ENCODE measurements at regions not wholly inside any gene's neighbourhood (a gene's known extent, or its start where the extent isn't known, plus 50 kb on each side); places are given as distances from the start of the nearest gene placed in this dataset.

- no peaks in the 10 kb centered on the region for H3K36me3 Mint-ChIP-seq
- DNase-seq (no peak), ATAC-seq (replicated peaks) (no peak)
- H3K4me1 Mint-ChIP-seq: no peaks in the 10 kb centered on the region
- peaks cover 16 to 25% of the 10 kb centered on the region in 2 donors for H3K27me3 Mint-ChIP-seq
- H3K9me3 Mint-ChIP-seq: peaks cover 4% of the 10 kb centered on the region in 2 donors
- H3K4me3 Mint-ChIP-seq: no peak overlapping the region
- no peak overlapping the region for H3K27ac Mint-ChIP-seq
Observed at GRCh38 chr1:181263444-181263843, 174.9 kb downstream of the IER5 start.

- Mint-ChIP-seq H3K9me3 (peaks cover 4% of the 10 kb centered on the region in 2 donors), H3K4me3 (no peak overlapping the region), H3K27ac (no peak overlapping the region), H3K36me3 (no peaks in the 10 kb centered on the region), H3K4me1 (no peaks in the 10 kb centered on the region), H3K27me3 (peaks cover 16 to 25% of the 10 kb centered on the region in 2 donors)
- ATAC-seq (replicated peaks) (no peak), DNase-seq (no peak)
Observed at GRCh38 chr1:181264821-181265220, 176.3 kb downstream of the IER5 start.

GRCh38 chr1:181284978-181285377 is 196.5 kb downstream of the IER5 start:
- Mint-ChIP-seq H3K4me3 (no peak overlapping the region), H3K27me3 (peaks cover 3 to 6% of the 10 kb centered on the region in 2 donors), H3K9me3 (peaks cover 18 to 21% of the 10 kb centered on the region in 2 donors), H3K27ac (no peak overlapping the region), H3K4me1 (no peaks in the 10 kb centered on the region), H3K36me3 (peaks cover 0 to 2% of the 10 kb centered on the region in 2 donors)
- ATAC-seq (replicated peaks): no peak
- no peak for DNase-seq

- H3K9me3 Mint-ChIP-seq: no peaks in the 10 kb centered on the region
- no peaks in the 10 kb centered on the region for H3K36me3 Mint-ChIP-seq
- no peaks in the 10 kb centered on the region for H3K4me1 Mint-ChIP-seq
- ATAC-seq (replicated peaks): no peak
- H3K27me3 Mint-ChIP-seq: peaks cover 22 to 34% of the 10 kb centered on the region in 2 donors
- H3K27ac Mint-ChIP-seq: no peak overlapping the region
- H3K4me3 Mint-ChIP-seq: no peak overlapping the region
- DNase-seq: no peak
Observed at GRCh38 chr1:181295217-181295616, 188.1 kb upstream of the CACNA1E start.

- H3K27me3 Mint-ChIP-seq: peaks cover 22 to 27% of the 10 kb centered on the region in 2 donors
- no peak overlapping the region for H3K4me3 Mint-ChIP-seq
- H3K36me3 Mint-ChIP-seq: no peaks in the 10 kb centered on the region
- H3K9me3 Mint-ChIP-seq: no peaks in the 10 kb centered on the region
- H3K27ac Mint-ChIP-seq: no peak overlapping the region
- DNase-seq: no peak
- no peak for ATAC-seq (replicated peaks)
- no peaks in the 10 kb centered on the region for H3K4me1 Mint-ChIP-seq
Observed at GRCh38 chr1:181296180-181296579, 187.1 kb upstream of the CACNA1E start.

- H3K27me3 Mint-ChIP-seq: peaks cover 18 to 29% of the 10 kb centered on the region in 2 donors
- H3K9me3 Mint-ChIP-seq: peaks cover 4 to 7% of the 10 kb centered on the region in 2 donors
- H3K36me3 Mint-ChIP-seq: no peaks in the 10 kb centered on the region
- no peaks in the 10 kb centered on the region for H3K4me1 Mint-ChIP-seq
- no peak overlapping the region for H3K4me3 Mint-ChIP-seq
- no peak for ATAC-seq (replicated peaks)
- H3K27ac Mint-ChIP-seq: no peak overlapping the region
- DNase-seq: no peak
Observed at GRCh38 chr1:181308098-181308497, 175.2 kb upstream of the CACNA1E start.

- no peak overlapping the region for H3K4me3 Mint-ChIP-seq
- H3K36me3 Mint-ChIP-seq: no peaks in the 10 kb centered on the region
- ATAC-seq (replicated peaks) (no peak), DNase-seq (no peak)
- H3K4me1 Mint-ChIP-seq: peaks cover 0 to 6% of the 10 kb centered on the region in 2 donors
- no peak overlapping the region for H3K27ac Mint-ChIP-seq
- H3K27me3 Mint-ChIP-seq: peaks cover 26 to 39% of the 10 kb centered on the region in 2 donors
- H3K9me3 Mint-ChIP-seq: no peaks in the 10 kb centered on the region
Observed at GRCh38 chr1:181310560-181310959, 172.8 kb upstream of the CACNA1E start.

- no peaks in the 10 kb centered on the region for H3K9me3 Mint-ChIP-seq
- H3K4me1 Mint-ChIP-seq: peaks cover 1 to 6% of the 10 kb centered on the region in 2 donors
- no peak overlapping the region for H3K4me3 Mint-ChIP-seq
- H3K27ac Mint-ChIP-seq: no peak overlapping the region
- peaks cover 42 to 63% of the 10 kb centered on the region in 2 donors for H3K27me3 Mint-ChIP-seq
- ATAC-seq (replicated peaks) (no peak), DNase-seq (no peak)
- H3K36me3 Mint-ChIP-seq: no peaks in the 10 kb centered on the region
Observed at GRCh38 chr1:181312946-181313345, 170.4 kb upstream of the CACNA1E start.

- peaks cover 47 to 67% of the 10 kb centered on the region in 2 donors for H3K27me3 Mint-ChIP-seq
- no peak for ATAC-seq (replicated peaks)
- no peaks in the 10 kb centered on the region for H3K36me3 Mint-ChIP-seq
- H3K9me3 Mint-ChIP-seq: no peaks in the 10 kb centered on the region
- peaks cover 3 to 10% of the 10 kb centered on the region in 2 donors for H3K4me1 Mint-ChIP-seq
- H3K4me3 Mint-ChIP-seq: no peak overlapping the region
- H3K27ac Mint-ChIP-seq: no peak overlapping the region
- DNase-seq: no peak
Observed at GRCh38 chr1:181313466-181313865, 169.9 kb upstream of the CACNA1E start.

- Mint-ChIP-seq H3K9me3 (no peaks in the 10 kb centered on the region), H3K36me3 (no peaks in the 10 kb centered on the region), H3K4me1 (peaks cover 6 to 15% of the 10 kb centered on the region in 2 donors), H3K4me3 (no peak overlapping the region), H3K27me3 (peaks cover 48 to 67% of the 10 kb centered on the region in 2 donors), H3K27ac (no peak overlapping the region)
- DNase-seq: no peak
- ATAC-seq (replicated peaks): no peak
Observed at GRCh38 chr1:181314010-181314409, 169.3 kb upstream of the CACNA1E start.

- Mint-ChIP-seq H3K27me3 (peaks cover 55 to 75% of the 10 kb centered on the region in 2 donors), H3K36me3 (no peaks in the 10 kb centered on the region), H3K27ac (no peak overlapping the region), H3K4me3 (no peak overlapping the region), H3K4me1 (peaks cover 6 to 15% of the 10 kb centered on the region in 2 donors), H3K9me3 (no peaks in the 10 kb centered on the region)
- DNase-seq: no peak
- no peak for ATAC-seq (replicated peaks)
Observed at GRCh38 chr1:181314959-181315358, 168.4 kb upstream of the CACNA1E start.

- peaks cover 69 to 88% of the 10 kb centered on the region in 2 donors for H3K27me3 Mint-ChIP-seq
- no peak overlapping the region for H3K4me3 Mint-ChIP-seq
- H3K4me1 Mint-ChIP-seq: peaks cover 6 to 15% of the 10 kb centered on the region in 2 donors
- H3K36me3 Mint-ChIP-seq: no peaks in the 10 kb centered on the region
- no peaks in the 10 kb centered on the region for H3K9me3 Mint-ChIP-seq
- H3K27ac Mint-ChIP-seq: no peak overlapping the region
- DNase-seq (no peak), ATAC-seq (replicated peaks) (no peak)
Observed at GRCh38 chr1:181317261-181317930, 165.9 kb upstream of the CACNA1E start.

- Mint-ChIP-seq H3K4me3 (peak overlapping the region in 1 of 2 donors; percentile 2), H3K9me3 (no peaks in the 10 kb centered on the region), H3K27ac (no peak overlapping the region), H3K27me3 (peaks cover 66 to 81% of the 10 kb centered on the region in 2 donors), H3K36me3 (no peaks in the 10 kb centered on the region), H3K4me1 (peaks cover 6 to 15% of the 10 kb centered on the region in 2 donors)
- ATAC-seq (replicated peaks): no peak
- no peak for DNase-seq
Observed at GRCh38 chr1:181318022-181318857, 165.1 kb upstream of the CACNA1E start.

- H3K9me3 Mint-ChIP-seq: no peaks in the 10 kb centered on the region
- H3K4me1 Mint-ChIP-seq: peaks cover 6 to 15% of the 10 kb centered on the region in 2 donors
- no peak overlapping the region for H3K4me3 Mint-ChIP-seq
- ATAC-seq (replicated peaks) (no peak), DNase-seq (no peak)
- no peaks in the 10 kb centered on the region for H3K36me3 Mint-ChIP-seq
- no peak overlapping the region for H3K27ac Mint-ChIP-seq
- H3K27me3 Mint-ChIP-seq: peaks cover 66 to 81% of the 10 kb centered on the region in 2 donors
Observed at GRCh38 chr1:181318858-181319235, 164.5 kb upstream of the CACNA1E start.

- Mint-ChIP-seq H3K27ac (no peak overlapping the region), H3K36me3 (no peaks in the 10 kb centered on the region), H3K9me3 (no peaks in the 10 kb centered on the region), H3K27me3 (peaks cover 56 to 72% of the 10 kb centered on the region in 2 donors), H3K4me1 (peaks cover 6 to 12% of the 10 kb centered on the region in 2 donors), H3K4me3 (no peak overlapping the region)
- ATAC-seq (replicated peaks) (no peak), DNase-seq (no peak)
Observed at GRCh38 chr1:181319907-181320306, 163.4 kb upstream of the CACNA1E start.
